ENCODE measurements at regions not wholly inside any gene's neighbourhood (a gene's known extent, or its start where the extent isn't known, plus 50 kb on each side); places are given as distances from the start of the nearest gene placed in this dataset.

- no peak for TF ChIP-seq CTCF (IDR thresholded peaks at IDR 0.05)
- no peak for TF ChIP-seq POLR2A (IDR thresholded peaks at IDR 0.05)
These were observed 1561.5 kb upstream of the TENM4 start for GRCh38 chr11:81002374-81002773.

Data from Peyer's patch (tissue), 4 donors.